Astrocyte of the cerebellum (primary cell): ENCODE measurements at regions not wholly inside any gene's neighbourhood (a gene's known extent, or its start where the extent isn't known, plus 50 kb on each side); places are given as distances from the start of the nearest gene placed in this dataset.

ENCODE experiments used
- DNase-seq: peaks from one replicate; pipeline ENCODE4 v3.0.0-alpha.2; 2011; ENCODE audit warnings: low read depth
- H3K4me3 ChIP-seq: 2 replicates; pipeline ENCODE4 v1.5.1; 2011; ENCODE audit warnings: mild to moderate bottlenecking, low read depth, low read length, moderate library complexity
- in situ Hi-C: cut with HindIII; loops from 2 replicates; pipeline ENCODE4 v1.10.0; 2017; ENCODE audit warnings: low sequenced_read_pairs
- TF ChIP-seq, protein P1 (sequence below): IDR thresholded peaks from 2 replicates; pipeline ENCODE4 v1.5.1; 2012; ENCODE audit warnings: low read length, low read depth, moderate library complexity, mild to moderate bottlenecking; ENCODE audit errors: missing control alignments

DNA sequence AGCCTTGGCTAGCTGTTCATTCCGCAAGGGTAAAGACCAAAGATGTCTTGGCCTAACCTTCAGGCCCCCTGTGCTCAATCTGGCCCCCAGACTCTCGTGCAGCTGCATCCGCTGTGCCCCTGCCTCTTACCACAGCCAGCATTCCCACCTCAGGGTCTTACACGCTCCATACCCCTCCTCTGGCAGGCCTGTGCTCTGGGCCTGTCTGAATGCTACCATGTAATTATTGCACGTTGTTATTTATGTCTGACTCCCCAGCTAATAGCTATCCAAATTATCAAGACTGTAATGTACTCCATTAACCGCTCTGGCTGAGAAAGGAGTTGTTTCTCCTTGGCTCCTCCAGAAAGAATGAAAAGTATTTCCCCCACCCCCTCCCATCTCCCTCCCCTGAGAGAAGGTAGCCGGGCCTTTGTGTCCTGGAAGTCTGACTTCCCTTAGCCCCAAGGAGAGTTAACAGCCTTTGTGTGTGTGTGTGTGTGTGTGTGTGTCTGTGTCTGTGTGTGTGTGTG is 54.5 kb upstream of the UBE2E1 start:
- peak; percentile 23 for DNase-seq
- in situ Hi-C loops: no loop called here
- H3K4me3 ChIP-seq: no peak overlapping the region
- TF ChIP-seq, protein P1, sequence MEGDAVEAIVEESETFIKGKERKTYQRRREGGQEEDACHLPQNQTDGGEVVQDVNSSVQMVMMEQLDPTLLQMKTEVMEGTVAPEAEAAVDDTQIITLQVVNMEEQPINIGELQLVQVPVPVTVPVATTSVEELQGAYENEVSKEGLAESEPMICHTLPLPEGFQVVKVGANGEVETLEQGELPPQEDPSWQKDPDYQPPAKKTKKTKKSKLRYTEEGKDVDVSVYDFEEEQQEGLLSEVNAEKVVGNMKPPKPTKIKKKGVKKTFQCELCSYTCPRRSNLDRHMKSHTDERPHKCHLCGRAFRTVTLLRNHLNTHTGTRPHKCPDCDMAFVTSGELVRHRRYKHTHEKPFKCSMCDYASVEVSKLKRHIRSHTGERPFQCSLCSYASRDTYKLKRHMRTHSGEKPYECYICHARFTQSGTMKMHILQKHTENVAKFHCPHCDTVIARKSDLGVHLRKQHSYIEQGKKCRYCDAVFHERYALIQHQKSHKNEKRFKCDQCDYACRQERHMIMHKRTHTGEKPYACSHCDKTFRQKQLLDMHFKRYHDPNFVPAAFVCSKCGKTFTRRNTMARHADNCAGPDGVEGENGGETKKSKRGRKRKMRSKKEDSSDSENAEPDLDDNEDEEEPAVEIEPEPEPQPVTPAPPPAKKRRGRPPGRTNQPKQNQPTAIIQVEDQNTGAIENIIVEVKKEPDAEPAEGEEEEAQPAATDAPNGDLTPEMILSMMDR: no peak

DNA sequence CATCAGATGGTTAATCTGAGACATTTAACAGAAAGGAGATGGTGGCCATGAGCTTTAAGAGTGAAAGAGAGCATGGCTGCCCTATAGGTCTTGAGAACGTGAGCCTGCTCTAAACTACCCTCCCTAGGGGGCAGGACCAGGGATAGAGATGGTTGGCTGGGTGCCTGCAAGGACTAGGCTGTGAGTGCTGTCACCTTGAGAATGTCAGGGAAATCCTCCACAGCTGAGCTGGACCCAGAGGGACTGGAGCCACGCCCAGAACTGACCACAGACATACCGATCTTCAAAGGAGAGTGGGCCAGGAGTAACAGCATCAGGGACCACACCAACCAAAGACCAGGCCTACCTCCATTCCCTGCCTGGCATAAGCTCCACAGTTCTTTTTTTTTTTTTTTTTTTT is 53.6 kb upstream of the UBE2E1 start:
- TF ChIP-seq, protein P1: no peak
- in situ Hi-C loops: no loop called here
- no peak overlapping the region for H3K4me3 ChIP-seq
- DNase-seq: no peak

GRCh38 chr3:23754215-23754614 is 51.5 kb upstream of the UBE2E1 start:
- no peak for DNase-seq
- in situ Hi-C loops: no loop called here
- TF ChIP-seq, protein P1: no peak
- H3K4me3 ChIP-seq: no peak overlapping the region
